Fibroblast of skin of right quadriceps (primary cell): ENCODE measurements at regions not wholly inside any gene's neighbourhood (a gene's known extent, or its start where the extent isn't known, plus 50 kb on each side); places are given as distances from the start of the nearest gene placed in this dataset.

ENCODE experiments used
- DNase-seq: peaks from one replicate; pipeline ENCODE4 v3.0.0-alpha.2; 2013

- no peak for DNase-seq
These were observed 328.1 kb downstream of the BRD1 start for GRCh38 chr22:49499433-49500075.

GRCh38 chr22:49497266-49497665 lies 330.4 kb downstream of the BRD1 start:
- DNase-seq: no peak

GRCh38 chr22:49494555-49494954 lies 333.1 kb downstream of the BRD1 start:
- DNase-seq: no peak

- no peak for DNase-seq
These were observed 334.9 kb downstream of the BRD1 start for GRCh38 chr22:49492741-49493251.

GRCh38 chr22:49492308-49492707 lies 335.4 kb downstream of the BRD1 start:
- no peak for DNase-seq

- DNase-seq: no peak
These were observed 335.9 kb downstream of the BRD1 start for GRCh38 chr22:49491726-49492125.

- no peak for DNase-seq
These were observed 336.4 kb downstream of the BRD1 start for GRCh38 chr22:49491221-49491635.

- DNase-seq: no peak
These were observed 337.0 kb downstream of the BRD1 start for GRCh38 chr22:49490692-49491091.

GRCh38 chr22:49489821-49490220 lies 337.9 kb downstream of the BRD1 start:
- DNase-seq: no peak

GRCh38 chr22:49488943-49489342 lies 338.7 kb downstream of the BRD1 start:
- DNase-seq: no peak

GRCh38 chr22:49487950-49488349 lies 339.7 kb downstream of the BRD1 start:
- no peak for DNase-seq

GRCh38 chr22:49486225-49486624 lies 341.4 kb downstream of the BRD1 start:
- DNase-seq: no peak

- no peak for DNase-seq
These were observed 343.7 kb downstream of the BRD1 start for GRCh38 chr22:49483946-49484345.

GRCh38 chr22:49483281-49483870 lies 344.3 kb downstream of the BRD1 start:
- no peak for DNase-seq

- DNase-seq: no peak
These were observed 344.9 kb downstream of the BRD1 start for GRCh38 chr22:49482811-49483210.

- DNase-seq: no peak
These were observed 345.8 kb downstream of the BRD1 start for GRCh38 chr22:49481659-49482399.

GRCh38 chr22:49480896-49481658 lies 346.6 kb downstream of the BRD1 start:
- DNase-seq: no peak

GRCh38 chr22:49480331-49480730 lies 347.3 kb downstream of the BRD1 start:
- DNase-seq: no peak

- DNase-seq: no peak
These were observed 348.1 kb downstream of the BRD1 start for GRCh38 chr22:49479566-49479965.

- no peak for DNase-seq
These were observed 350.8 kb downstream of the BRD1 start for GRCh38 chr22:49476800-49477400.

GRCh38 chr22:49476176-49476575 lies 351.5 kb downstream of the BRD1 start:
- DNase-seq: no peak

GRCh38 chr22:49475253-49475652 lies 352.4 kb downstream of the BRD1 start:
- no peak for DNase-seq

GRCh38 chr22:49473286-49473685 lies 354.4 kb downstream of the BRD1 start:
- no peak for DNase-seq
